ENCODE measurements at regions not wholly inside any gene's neighbourhood (a gene's known extent, or its start where the extent isn't known, plus 50 kb on each side); places are given as distances from the start of the nearest gene placed in this dataset.

- no peak for DNase-seq
- in situ Hi-C loops (cut with MboI; ENCODE audit: low sequenced_read_pairs): no loop called here
Observed at GRCh38 chr19:30076101-30076551, 134.1 kb downstream of the URI1 start.

More at GRCh38 chr19:30076101-30076551, 134.1 kb downstream of the URI1 start:
- no peak for ATAC-seq (ENCODE audit: low read depth)
- dilution Hi-C loops (cut with HindIII; ENCODE audit: low sequenced_read_pairs, unreplicated experiment) (no loop called here), intact Hi-C loops (cut with micrococcal nuclease) (no loop called here)
- Histone ChIP-seq H4K8ac (ENCODE audit: low read depth in 2 of 2, low read length in 2 of 2) (no peak overlapping the region), H2AK5ac (ENCODE audit: low read depth, low read length) (no peak overlapping the region), H3K23ac (ENCODE audit: low read depth, low read length) (no peak overlapping the region), H3K27ac (ENCODE audit: insufficient read depth, low read length) (no peak overlapping the region), H3K4me2 (ENCODE audit: low read depth, low read length) (no peak overlapping the region), H3K4me3 (ENCODE audit: insufficient read depth, low read depth, low read length) (no peak overlapping the region), H3K9me1 (ENCODE audit: insufficient read depth, low read length) (no peaks in the 10 kb centered on the region), H2BK15ac (ENCODE audit: low read depth, low read length) (no peak overlapping the region), H3K18ac (ENCODE audit: low read depth, low read length) (no peak overlapping the region), H3K4me1 (ENCODE audit: control insufficient read depth, insufficient read depth, low read length) (no peaks in the 10 kb centered on the region), H2BK120ac (ENCODE audit: low read depth, low read length) (no peak overlapping the region), H3K27me3 (ENCODE audit: control insufficient read depth, insufficient read depth, low read length) (no peaks in the 10 kb centered on the region), H3K36me3 (ENCODE audit: control insufficient read depth, insufficient read depth, low read length) (no peaks in the 10 kb centered on the region), H2AK9ac (replicated peaks; ENCODE audit: low read depth, low read length, poor library complexity) (no peak overlapping the region), H4K91ac (ENCODE audit: insufficient read depth, low read depth, low read length) (no peak overlapping the region), H4K20me1 (ENCODE audit: insufficient read depth, low read length) (no peaks in the 10 kb centered on the region), H3K56ac (ENCODE audit: extremely low read depth, insufficient read depth, low read length) (no peak overlapping the region), H3K4ac (ENCODE audit: low read depth, low read length) (no peak overlapping the region), H2BK20ac (ENCODE audit: low read depth, low read length) (no peak overlapping the region), H3K14ac (replicated peaks; ENCODE audit: low read depth, low read length) (no peak overlapping the region), H2AFZ (replicated peaks; ENCODE audit: low read length, poor library complexity) (no peak overlapping the region), H3K79me1 (ENCODE audit: low read depth in 1 of 2, low read length in 2 of 2) (no peaks in the 10 kb centered on the region), H2BK5ac (ENCODE audit: low read depth, low read length, poor library complexity, severe bottlenecking) (no peak overlapping the region), H4K5ac (ENCODE audit: low read depth, low read length) (no peak overlapping the region), H3K9me3 (ENCODE audit: control insufficient read depth, insufficient read depth, low read length) (peaks cover 2% of the 10 kb centered on the region; the same call in 1 of the 2 replicates), H3K9ac (ENCODE audit: low read depth, low read length) (no peak overlapping the region)
- no TSS peak for BruUV-seq (replicated peaks)
- CTCF ChIA-PET: no interaction called here
- POLR2A ChIA-PET (ENCODE audit: unreplicated experiment): no interaction called here
- no CpG with 5 or more reads among the region's 11 CpGs for WGBS, 2 experiments (ENCODE audit: extremely low coverage in 2 of 2, insufficient read length in 1 of 2)
- TF ChIP-seq FOS (IDR thresholded peaks at IDR 0.05; ENCODE audit: low read depth, low read length) (no peak), CEBPB (IDR thresholded peaks at IDR 0.05; ENCODE audit: low read depth, low read length) (no peak), NFE2L2 (IDR thresholded peaks at IDR 0.05; ENCODE audit: low read depth, low read length) (no peak), RCOR1 (IDR thresholded peaks at IDR 0.05; ENCODE audit: insufficient replicate concordance, low read length) (no peak), MXI1 (IDR thresholded peaks at IDR 0.05; ENCODE audit: borderline replicate concordance, low read depth, low read length) (no peak), POLR2A (IDR thresholded peaks at IDR 0.05; ENCODE audit: low read depth, low read length) (no peak), ELK1 (IDR thresholded peaks at IDR 0.05; ENCODE audit: borderline replicate concordance, low read depth, low read length) (no peak), BHLHE40 (IDR thresholded peaks at IDR 0.05; ENCODE audit: low read depth, low read length) (no peak), RAD21 (IDR thresholded peaks at IDR 0.05; ENCODE audit: low read length) (no peak), MAZ (IDR thresholded peaks at IDR 0.05; ENCODE audit: borderline replicate concordance, low read depth, low read length) (no peak), CTCF (conservative IDR thresholded peaks at IDR 0.05; ENCODE audit: low read depth, low read length) (no peak), MAFK (IDR thresholded peaks at IDR 0.05; ENCODE audit: low read depth, low read length) (no peak), CHD1 (IDR thresholded peaks at IDR 0.05; ENCODE audit: low read depth, low read length) (no peak), SMC3 (IDR thresholded peaks at IDR 0.05; ENCODE audit: low read depth, low read length) (no peak)
- TF ChIP-seq, protein P1, sequence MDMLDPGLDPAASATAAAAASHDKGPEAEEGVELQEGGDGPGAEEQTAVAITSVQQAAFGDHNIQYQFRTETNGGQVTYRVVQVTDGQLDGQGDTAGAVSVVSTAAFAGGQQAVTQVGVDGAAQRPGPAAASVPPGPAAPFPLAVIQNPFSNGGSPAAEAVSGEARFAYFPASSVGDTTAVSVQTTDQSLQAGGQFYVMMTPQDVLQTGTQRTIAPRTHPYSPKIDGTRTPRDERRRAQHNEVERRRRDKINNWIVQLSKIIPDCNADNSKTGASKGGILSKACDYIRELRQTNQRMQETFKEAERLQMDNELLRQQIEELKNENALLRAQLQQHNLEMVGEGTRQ (IDR thresholded peaks at IDR 0.05; ENCODE audit: low read depth, low read length): no peak

All from IMR-90 (cell line).